ENCODE measurements at regions not wholly inside any gene's neighbourhood (a gene's known extent, or its start where the extent isn't known, plus 50 kb on each side); places are given as distances from the start of the nearest gene placed in this dataset.

DNA sequence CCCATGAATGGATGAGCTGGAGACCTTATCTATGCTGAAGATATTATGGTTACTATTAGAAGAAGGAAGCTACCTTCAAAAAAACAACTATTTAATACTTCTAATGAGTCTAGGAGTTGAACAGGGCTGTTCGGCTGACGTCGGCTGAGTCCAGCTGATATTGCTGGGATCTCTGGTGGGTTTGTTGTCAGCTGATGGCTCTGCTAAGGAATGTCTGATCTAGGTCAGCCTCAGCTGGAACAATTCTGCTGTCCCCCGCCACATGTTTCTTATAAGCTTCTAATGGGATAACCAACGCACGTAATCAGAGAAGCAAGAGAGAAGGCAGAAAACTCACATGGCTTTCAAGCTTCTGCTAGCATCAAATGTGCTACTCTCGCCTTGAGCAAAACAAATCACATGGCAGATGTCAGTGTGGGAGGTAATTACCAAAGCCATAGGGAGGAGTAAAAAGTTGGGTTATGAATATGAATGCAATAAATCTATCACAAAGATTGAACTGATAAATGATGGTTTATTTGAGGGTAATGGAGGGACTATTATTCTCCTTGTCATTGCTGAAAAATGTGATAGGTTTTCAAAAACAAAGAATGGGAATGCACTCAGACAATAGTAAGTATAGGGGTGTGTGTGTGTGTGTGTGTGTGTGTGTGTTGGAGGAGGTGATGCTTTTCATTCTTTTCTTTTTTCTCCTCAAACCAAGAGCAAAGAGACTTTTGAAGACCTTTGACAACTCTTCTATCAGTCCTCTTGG, 71.5 kb downstream of the BTBD3 start:
- TF ChIP-seq, protein P1, sequence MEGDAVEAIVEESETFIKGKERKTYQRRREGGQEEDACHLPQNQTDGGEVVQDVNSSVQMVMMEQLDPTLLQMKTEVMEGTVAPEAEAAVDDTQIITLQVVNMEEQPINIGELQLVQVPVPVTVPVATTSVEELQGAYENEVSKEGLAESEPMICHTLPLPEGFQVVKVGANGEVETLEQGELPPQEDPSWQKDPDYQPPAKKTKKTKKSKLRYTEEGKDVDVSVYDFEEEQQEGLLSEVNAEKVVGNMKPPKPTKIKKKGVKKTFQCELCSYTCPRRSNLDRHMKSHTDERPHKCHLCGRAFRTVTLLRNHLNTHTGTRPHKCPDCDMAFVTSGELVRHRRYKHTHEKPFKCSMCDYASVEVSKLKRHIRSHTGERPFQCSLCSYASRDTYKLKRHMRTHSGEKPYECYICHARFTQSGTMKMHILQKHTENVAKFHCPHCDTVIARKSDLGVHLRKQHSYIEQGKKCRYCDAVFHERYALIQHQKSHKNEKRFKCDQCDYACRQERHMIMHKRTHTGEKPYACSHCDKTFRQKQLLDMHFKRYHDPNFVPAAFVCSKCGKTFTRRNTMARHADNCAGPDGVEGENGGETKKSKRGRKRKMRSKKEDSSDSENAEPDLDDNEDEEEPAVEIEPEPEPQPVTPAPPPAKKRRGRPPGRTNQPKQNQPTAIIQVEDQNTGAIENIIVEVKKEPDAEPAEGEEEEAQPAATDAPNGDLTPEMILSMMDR (IDR thresholded peaks at IDR 0.05; ENCODE audit: poor library complexity): no peak
- TF ChIP-seq EZH2 (IDR thresholded peaks at IDR 0.05; ENCODE audit: borderline replicate concordance) (no peak), EZH2phosphoT487 (IDR thresholded peaks at IDR 0.05; ENCODE audit: low read depth, severe bottlenecking, unreplicated experiment) (no peak)

Data from hepatocyte (in vitro differentiated cells).